ENCODE measurements at regions not wholly inside any gene's neighbourhood (a gene's known extent, or its start where the extent isn't known, plus 50 kb on each side); places are given as distances from the start of the nearest gene placed in this dataset.

DNA sequence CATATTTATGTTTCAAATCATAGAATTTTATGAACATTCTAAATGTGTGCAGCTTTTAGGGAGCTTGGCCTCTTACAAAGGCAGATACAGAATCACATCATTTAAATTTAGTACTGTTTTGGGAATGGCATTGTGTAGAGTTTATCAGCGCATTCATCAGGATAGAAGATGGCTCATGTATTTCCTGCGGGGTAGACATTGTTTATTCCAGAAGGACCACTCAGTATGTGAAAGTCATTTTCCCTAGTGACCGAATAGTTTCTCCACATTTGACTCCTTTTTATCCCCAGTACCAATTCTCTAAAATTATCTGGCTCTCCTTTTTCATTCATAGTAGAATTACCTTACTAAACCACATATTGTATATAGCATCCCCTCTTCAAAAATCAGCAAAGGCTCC is 981.9 kb upstream of the ADGRL4 start:
- no peak overlapping the region for H3K27ac ChIP-seq (ENCODE audit: low read depth in 1 of 2, low read length in 1 of 2)
- TF ChIP-seq, protein P1, sequence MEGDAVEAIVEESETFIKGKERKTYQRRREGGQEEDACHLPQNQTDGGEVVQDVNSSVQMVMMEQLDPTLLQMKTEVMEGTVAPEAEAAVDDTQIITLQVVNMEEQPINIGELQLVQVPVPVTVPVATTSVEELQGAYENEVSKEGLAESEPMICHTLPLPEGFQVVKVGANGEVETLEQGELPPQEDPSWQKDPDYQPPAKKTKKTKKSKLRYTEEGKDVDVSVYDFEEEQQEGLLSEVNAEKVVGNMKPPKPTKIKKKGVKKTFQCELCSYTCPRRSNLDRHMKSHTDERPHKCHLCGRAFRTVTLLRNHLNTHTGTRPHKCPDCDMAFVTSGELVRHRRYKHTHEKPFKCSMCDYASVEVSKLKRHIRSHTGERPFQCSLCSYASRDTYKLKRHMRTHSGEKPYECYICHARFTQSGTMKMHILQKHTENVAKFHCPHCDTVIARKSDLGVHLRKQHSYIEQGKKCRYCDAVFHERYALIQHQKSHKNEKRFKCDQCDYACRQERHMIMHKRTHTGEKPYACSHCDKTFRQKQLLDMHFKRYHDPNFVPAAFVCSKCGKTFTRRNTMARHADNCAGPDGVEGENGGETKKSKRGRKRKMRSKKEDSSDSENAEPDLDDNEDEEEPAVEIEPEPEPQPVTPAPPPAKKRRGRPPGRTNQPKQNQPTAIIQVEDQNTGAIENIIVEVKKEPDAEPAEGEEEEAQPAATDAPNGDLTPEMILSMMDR (IDR thresholded peaks at IDR 0.05; ENCODE audit: control extremely low read depth, extremely low read depth), result no peak
- DNase-seq (no peak), ATAC-seq (ENCODE audit: insufficient read depth, low FRiP score) (no peak)
- H3K4me1 ChIP-seq (ENCODE audit: control insufficient read depth in 5 of 5, insufficient read depth in 5 of 5, low read length in 5 of 5), result peaks cover 0 to 9% (median 0%) of the 10 kb centered on the region in 5 donors
- H3K27me3 ChIP-seq (ENCODE audit: control insufficient read depth in 3 of 3, insufficient read depth in 3 of 3, low read length in 2 of 3), result no peaks in the 10 kb centered on the region
- H3K4me3 ChIP-seq, result no peak overlapping the region
- no peak overlapping the region for H3K9ac ChIP-seq (ENCODE audit: insufficient read depth in 1 of 2, low read length in 2 of 2)
- 63 to 66% methylated on average over 3 of the region's 3 CpGs for WGBS, 2 donors
- H3K36me3 ChIP-seq (ENCODE audit: control insufficient read depth in 4 of 4, insufficient read depth in 4 of 4, low read length in 4 of 4), result no peaks in the 10 kb centered on the region
- H3K9me3 ChIP-seq (ENCODE audit: control insufficient read depth in 4 of 4, insufficient read depth in 3 of 4, low read length in 3 of 4), result no peaks in the 10 kb centered on the region

DNA sequence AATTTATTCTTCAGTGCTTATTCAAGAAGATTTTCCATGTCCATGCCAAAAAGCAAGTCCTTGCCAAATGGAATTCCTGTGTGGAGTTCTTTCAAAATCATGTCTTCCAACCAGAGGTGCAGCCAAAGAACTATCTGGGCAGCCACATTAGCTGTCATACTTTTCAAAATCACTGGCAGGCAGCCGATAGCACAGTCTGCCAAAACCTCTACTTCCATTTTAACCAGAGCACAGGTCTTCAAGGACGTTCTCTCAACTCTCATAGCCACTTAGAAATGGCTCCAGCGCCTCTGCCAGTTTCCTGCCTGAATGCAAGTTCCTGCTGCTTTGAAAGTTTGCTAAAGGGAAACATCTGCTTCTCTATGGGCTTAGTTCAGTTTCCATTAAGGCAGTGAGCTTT is 975.7 kb upstream of the ADGRL4 start:
- TF ChIP-seq, protein P1 (IDR thresholded peaks at IDR 0.05; ENCODE audit: control extremely low read depth, extremely low read depth), result no peak
- H3K36me3 ChIP-seq (ENCODE audit: control insufficient read depth in 4 of 4, insufficient read depth in 4 of 4, low read length in 4 of 4), result no peaks in the 10 kb centered on the region
- H3K4me3 ChIP-seq, result no peak overlapping the region
- no peaks in the 10 kb centered on the region for H3K9me3 ChIP-seq (ENCODE audit: control insufficient read depth in 4 of 4, insufficient read depth in 3 of 4, low read length in 3 of 4)
- peaks cover 0 to 38% (median 0%) of the 10 kb centered on the region in 5 donors for H3K4me1 ChIP-seq (ENCODE audit: control insufficient read depth in 5 of 5, insufficient read depth in 5 of 5, low read length in 5 of 5)
- peak overlapping the region in 1 of 2 donors; percentile 75 for H3K27ac ChIP-seq (ENCODE audit: low read depth in 1 of 2, low read length in 1 of 2)
- peak; percentile 98 to 100 (median 99) for DNase-seq
- no peak overlapping the region for H3K9ac ChIP-seq (ENCODE audit: insufficient read depth in 1 of 2, low read length in 2 of 2)
- H3K27me3 ChIP-seq (ENCODE audit: control insufficient read depth in 3 of 3, insufficient read depth in 3 of 3, low read length in 2 of 3), result no peaks in the 10 kb centered on the region
- peak; percentile 74 for ATAC-seq (ENCODE audit: insufficient read depth, low FRiP score)
- 2% methylated on average over 3 of the region's 3 CpGs for WGBS, 2 donors

GRCh38 chr1:79981481-79981880 is 975.0 kb upstream of the ADGRL4 start:
- peak in 2 of 3 donors; percentile 15 to 74 for DNase-seq
- 73 to 83% methylated on average over 4 of the region's 4 CpGs for WGBS, 2 donors
- H3K4me1 ChIP-seq (ENCODE audit: control insufficient read depth in 5 of 5, insufficient read depth in 5 of 5, low read length in 5 of 5), result peaks cover 0 to 36% (median 0%) of the 10 kb centered on the region in 5 donors
- H3K27me3 ChIP-seq (ENCODE audit: control insufficient read depth in 3 of 3, insufficient read depth in 3 of 3, low read length in 2 of 3), result no peaks in the 10 kb centered on the region
- TF ChIP-seq, protein P1 (IDR thresholded peaks at IDR 0.05; ENCODE audit: control extremely low read depth, extremely low read depth), result no peak
- H3K9me3 ChIP-seq (ENCODE audit: control insufficient read depth in 4 of 4, insufficient read depth in 3 of 4, low read length in 3 of 4), result no peaks in the 10 kb centered on the region
- ATAC-seq (ENCODE audit: insufficient read depth, low FRiP score), result no peak
- no peaks in the 10 kb centered on the region for H3K36me3 ChIP-seq (ENCODE audit: control insufficient read depth in 4 of 4, insufficient read depth in 4 of 4, low read length in 4 of 4)
- no peak overlapping the region for H3K9ac ChIP-seq (ENCODE audit: insufficient read depth in 1 of 2, low read length in 2 of 2)
- peak overlapping the region in 1 of 2 donors; percentile 67 for H3K27ac ChIP-seq (ENCODE audit: low read depth in 1 of 2, low read length in 1 of 2)
- H3K4me3 ChIP-seq, result no peak overlapping the region

DNA sequence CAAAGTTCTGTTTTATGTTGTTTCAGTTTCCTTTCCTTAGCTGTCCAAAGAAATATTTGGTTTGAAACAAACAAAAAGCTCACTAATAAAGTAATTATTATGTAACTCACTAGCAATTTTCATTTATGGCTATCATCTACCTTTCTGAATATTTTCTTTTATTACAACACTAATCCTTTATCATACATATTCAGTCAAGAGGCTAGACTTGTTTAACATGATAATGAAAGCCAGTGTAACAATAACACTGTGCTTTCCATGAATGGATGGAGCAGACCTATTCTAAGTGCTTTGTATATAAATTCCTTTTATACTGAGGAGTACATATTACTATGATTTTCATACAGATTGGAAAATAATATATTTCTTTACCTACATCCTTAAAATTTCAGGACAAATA is 972.8 kb upstream of the ADGRL4 start:
- H3K4me3 ChIP-seq, result no peak overlapping the region
- H3K9ac ChIP-seq (ENCODE audit: insufficient read depth in 1 of 2, low read length in 2 of 2), result no peak overlapping the region
- ATAC-seq (ENCODE audit: insufficient read depth, low FRiP score) (no peak), DNase-seq (no peak)
- no peaks in the 10 kb centered on the region for H3K9me3 ChIP-seq (ENCODE audit: control insufficient read depth in 4 of 4, insufficient read depth in 3 of 4, low read length in 3 of 4)
- peaks cover 0 to 35% (median 0%) of the 10 kb centered on the region in 5 donors for H3K4me1 ChIP-seq (ENCODE audit: control insufficient read depth in 5 of 5, insufficient read depth in 5 of 5, low read length in 5 of 5)
- no peaks in the 10 kb centered on the region for H3K36me3 ChIP-seq (ENCODE audit: control insufficient read depth in 4 of 4, insufficient read depth in 4 of 4, low read length in 4 of 4)
- TF ChIP-seq, protein P1 (IDR thresholded peaks at IDR 0.05; ENCODE audit: control extremely low read depth, extremely low read depth), result no peak
- no peak overlapping the region for H3K27ac ChIP-seq (ENCODE audit: low read depth in 1 of 2, low read length in 1 of 2)
- no peaks in the 10 kb centered on the region for H3K27me3 ChIP-seq (ENCODE audit: control insufficient read depth in 3 of 3, insufficient read depth in 3 of 3, low read length in 2 of 3)

All from lung (tissue), 11 donors.